GM21515 (cell line): ENCODE measurements at regions not wholly inside any gene's neighbourhood (a gene's known extent, or its start where the extent isn't known, plus 50 kb on each side); places are given as distances from the start of the nearest gene placed in this dataset.
"Not testable (repeated sequence)": the region's sequence is repeated elsewhere in the genome, so short reads cannot be mapped to it uniquely, and the experiment has no call there.

Source experiments
- ATAC-seq: cut with Tn5 transposase; IDR thresholded peaks from one replicate; pipeline ENCODE4 v1.9.1; 2021; ENCODE audit not compliant: unreplicated experiment

DNA sequence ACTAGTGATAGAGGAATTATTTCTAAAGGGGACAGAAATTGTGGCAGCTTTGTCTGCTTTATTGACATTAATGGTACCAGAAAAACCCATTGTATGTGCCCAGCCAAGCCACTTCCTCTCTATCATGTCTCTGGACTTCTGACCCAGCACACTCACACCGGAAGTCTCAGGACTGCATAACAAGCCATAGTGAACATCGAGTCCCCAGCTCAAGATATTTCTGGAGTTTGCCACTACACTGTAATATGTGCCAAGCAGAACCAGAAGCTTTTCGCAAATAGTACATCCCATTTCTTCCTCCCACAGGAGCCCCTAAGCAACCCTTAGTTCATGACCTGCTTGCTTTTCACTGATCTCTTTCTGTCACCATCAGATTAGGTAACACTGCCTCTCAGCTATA lies 187.4 kb upstream of the GHR start:
- no peak for ATAC-seq

DNA sequence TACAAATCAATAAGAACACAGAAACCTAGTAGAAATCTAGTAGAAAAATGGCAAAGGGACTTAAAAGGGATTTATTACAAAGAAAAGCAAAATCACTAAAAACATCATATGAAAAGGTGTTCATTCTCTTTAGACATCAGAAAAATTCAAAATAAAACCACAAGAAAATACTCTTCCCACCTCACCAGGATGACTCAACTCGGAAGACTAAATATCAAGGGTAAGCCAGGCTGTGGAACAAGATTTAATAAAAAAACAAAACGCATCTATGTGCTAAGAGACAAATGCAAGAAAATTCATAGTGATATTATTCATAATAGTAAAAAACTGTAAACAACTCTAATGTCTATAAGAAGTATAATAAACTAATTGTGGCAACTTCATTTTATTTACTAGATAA lies 181.6 kb upstream of the GHR start:
- ATAC-seq: no peak

DNA sequence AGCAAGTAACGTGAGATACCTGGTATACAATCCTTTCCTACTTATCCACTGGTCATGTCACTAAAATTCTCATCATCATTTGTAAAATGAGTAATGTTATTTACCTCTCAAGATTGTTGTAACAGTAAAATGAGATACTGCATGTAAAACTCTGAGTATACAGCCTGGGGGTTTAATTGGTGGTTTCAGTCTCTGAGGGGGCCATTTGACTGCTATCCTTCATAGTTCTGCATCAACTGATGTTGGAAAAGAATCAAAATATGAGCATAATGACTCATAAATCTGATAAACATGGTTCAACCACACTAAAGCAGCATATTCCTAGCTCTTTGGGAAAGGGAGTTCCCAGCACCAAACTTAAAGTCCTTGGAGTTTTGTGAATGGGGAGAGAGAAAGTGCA lies 181.0 kb upstream of the GHR start:
- no peak for ATAC-seq

DNA sequence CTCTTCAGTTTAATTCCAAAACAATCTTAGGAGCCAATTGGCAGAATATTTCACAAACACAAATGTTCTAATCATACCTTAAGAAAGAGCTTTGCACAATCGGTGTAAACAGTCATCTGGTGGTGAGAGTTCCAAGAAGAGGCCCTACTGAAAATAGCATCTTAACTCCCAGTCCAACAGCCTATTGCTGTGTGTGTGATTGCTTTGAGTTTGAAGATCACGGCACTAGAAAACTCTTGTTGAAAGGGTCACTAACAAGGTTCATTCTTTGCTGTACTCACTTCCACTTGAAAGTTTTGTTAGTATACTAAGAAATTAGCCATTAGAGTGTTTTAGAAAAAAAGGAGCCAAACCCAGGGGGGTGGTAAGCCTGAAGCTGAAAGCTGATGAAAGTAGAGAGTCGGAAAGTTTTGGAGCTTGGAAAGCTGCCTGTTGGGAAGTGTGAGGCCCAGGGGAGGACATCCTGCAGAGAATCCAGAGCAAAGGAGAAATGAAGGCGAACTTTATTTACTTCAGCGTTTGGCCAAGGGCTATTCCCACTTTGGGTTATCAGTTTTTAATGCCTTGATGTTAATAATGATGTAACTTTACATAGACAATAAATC lies 180.3 kb upstream of the GHR start:
- ATAC-seq: no peak

DNA sequence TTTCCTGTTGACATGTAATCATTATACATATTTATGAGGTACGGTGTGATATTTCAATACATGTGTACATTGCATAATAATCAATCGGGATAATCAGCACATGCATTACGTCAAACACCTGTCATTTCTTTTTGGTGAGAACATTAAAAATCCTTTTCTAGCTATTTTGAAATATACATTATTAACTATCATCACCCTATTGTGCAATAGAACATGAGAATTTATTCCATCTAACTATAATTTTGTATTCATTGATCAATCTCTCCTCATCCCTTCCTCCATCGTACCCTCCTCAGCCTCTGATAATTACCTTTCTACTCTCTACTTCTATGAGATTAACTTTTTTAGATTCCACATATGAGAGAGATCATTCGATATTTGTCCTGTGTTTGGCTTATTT lies 170.9 kb upstream of the GHR start:
- ATAC-seq: no peak

DNA sequence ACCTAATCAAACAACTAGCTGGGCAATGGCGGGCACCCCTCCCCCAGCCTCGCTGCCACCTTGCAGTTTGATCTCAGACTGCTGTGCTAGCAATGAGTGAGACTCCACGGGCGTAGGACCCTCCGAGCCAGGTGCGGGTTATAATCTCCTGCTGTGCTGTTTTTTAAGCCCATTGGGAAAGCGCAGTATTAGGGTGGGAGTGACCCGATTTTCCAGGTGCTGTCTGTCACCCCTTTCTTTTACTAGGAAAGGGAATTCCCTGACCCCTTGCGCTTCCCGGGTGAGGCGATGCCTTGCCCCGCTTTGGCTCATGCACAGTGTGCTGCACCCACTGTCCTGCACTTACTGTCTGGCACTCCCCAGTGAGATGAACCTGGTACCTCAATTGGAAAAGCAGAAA lies 163.3 kb upstream of the GHR start:
- ATAC-seq: not testable (repeated sequence)

DNA sequence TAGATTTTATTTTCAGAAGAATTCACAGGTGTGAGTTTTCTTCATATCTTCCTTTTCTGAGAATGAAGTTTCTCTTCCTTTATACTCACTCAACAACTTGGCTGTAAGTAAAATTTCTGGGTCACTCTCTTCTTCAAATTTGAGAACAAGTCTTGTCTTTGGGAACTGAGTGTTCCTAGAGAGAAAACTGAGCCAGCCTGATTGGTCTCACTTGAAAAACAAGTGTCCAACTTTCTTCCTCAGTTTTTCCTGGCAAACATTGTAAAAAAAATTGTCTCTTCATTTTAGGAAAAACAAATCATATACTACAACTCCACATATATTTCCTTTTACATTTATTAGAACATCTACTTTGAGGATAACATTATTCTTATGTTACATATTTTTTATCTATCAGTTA lies 156.1 kb upstream of the GHR start:
- no peak for ATAC-seq

DNA sequence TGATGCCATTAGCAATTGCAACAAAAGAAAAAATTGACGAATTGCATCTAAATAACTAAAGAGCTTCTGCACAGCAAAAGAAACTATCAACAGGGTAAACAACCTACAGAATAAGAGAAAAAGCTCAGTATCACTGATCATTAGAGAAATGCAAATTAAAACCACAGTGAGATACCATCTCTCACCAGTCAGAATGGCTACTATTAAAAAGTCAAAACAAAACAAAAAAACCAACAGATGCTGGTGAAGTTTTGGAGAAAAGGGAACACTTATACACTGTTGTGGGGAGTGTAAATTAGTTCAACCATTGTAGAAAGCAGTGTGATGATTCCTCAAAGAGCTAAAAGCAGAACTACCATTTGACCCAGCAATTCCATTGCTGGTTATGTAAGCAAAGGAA lies 155.1 kb upstream of the GHR start:
- ATAC-seq: not testable (repeated sequence)

DNA sequence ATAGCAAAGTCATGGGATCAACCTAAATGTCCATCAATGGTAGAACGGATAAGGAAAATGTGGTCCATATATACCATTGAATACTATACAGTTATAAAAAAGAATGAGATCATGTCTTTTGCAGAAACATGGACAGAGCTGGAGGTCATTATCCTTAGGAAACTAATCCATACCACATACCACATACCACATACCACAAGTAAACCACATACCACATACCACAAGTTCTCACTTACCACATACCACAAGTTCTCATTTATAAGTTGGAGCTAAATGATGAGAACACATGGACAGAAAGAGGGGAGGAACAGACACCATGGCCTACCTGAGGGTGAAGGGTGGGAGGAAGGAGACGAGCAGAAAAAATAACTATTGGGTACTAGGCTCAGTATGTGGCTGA lies 154.6 kb upstream of the GHR start:
- no peak for ATAC-seq

DNA sequence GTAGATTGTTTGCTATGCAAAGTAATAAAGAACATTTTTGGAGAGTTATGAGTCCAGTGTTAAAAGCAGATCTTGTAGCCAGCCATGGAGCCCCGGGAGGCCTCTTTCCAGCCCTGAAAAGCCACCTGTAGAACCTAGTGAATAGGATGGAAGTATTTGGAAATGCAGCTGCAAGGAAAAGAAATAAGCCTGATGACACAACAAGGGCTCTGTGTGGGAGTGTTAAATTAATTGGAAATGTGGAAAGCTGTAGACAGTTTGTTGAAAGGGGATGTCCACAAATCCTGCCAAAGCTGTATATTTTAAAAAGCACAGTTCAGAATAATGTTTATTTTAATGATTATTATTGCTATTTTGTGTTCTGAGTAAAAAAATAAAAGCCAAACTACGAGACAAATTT lies 152.5 kb upstream of the GHR start:
- ATAC-seq: no peak

DNA sequence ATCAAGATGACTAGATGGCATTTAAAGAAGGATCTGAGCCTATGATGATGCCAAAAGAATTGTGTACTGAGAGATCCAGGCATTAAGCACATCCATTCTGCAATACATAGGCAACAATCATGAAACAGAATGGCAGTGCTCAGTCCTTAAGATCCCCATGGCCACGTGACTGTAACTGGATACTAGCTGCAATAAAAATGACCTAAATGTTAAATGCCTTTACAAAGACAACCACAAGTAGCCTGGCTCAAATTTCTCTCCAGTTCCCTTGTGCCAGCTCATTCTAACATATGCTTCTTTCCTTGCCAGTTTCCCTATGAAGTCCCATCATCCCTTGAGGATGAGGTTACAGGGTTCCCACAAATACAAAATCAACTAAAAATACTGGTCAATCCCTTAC lies 148.3 kb upstream of the GHR start:
- ATAC-seq: no peak

DNA sequence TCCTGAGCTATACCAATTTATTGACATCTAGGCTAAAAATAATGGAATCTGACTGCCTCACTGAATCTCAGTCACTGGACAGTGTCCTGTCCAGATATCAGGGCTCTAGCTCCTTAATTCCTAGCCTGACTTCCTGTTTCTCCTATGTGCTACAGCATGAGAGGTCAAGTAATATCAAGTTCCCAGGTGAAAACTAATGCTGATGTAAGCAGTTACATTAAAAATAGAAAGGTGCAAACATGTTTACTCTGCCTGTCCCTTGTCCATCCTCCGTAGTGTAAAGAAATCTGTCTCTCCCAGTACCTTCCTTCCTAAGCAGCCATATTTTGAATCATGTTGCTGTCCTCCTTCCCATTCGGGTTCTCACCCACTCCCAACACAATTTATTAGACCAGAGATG lies 145.9 kb upstream of the GHR start:
- no peak for ATAC-seq

DNA sequence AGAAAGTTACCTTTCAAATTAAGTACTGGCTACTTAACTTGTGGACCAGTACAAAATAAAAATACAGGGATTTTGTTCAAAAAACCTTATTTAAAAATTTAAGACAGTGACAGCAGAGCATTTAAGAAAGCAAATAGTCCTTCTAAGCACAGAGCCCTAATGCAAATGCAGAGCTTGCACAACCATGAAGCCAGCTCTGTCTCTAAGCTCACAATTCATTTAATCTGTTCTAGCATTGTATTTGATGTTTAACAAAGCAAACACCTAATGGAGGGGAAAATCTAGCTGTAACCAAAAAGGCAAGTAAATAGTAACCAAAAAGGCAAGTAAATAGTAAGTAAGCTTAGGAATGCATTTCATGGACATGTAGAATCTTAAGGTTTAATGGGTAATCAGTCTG lies 138.7 kb upstream of the GHR start:
- ATAC-seq: no peak

DNA sequence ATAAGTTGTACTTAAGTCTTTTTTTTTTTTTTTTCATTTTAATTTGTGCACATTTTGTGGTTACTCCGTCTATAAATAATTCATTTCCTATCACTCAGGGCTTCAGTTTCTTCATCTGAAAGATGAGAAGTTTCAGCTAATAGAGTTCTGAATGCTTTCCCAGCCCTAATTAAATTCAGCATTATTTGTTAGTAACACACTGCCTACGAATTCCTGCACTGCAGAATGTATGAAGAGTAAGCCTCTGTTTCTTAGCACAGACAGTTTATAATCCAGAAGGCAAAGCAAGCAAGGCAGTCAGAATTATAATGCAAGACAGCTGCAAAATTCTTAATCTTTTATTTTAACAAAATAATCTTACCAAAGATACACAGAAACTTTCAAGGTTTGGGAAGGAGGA lies 138.0 kb upstream of the GHR start:
- no peak for ATAC-seq

DNA sequence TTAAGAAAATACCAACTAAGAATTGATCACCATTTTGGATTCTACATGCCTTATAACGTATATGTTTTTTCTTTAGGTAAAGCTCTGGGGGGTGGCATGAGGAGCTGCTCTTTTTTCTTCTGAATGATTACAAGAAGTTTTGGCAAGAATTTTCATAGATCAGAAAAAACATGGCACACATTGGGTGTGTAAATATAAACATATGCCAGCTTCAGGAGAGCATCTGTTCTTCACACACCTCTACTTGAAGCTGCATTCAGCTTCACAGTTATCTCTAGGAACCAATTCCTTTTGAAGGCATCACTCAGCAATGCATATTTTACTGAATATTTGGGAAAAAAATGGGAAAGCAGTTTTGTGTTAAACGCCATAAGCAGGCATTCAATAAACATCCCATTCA lies 122.7 kb upstream of the GHR start:
- no peak for ATAC-seq

DNA sequence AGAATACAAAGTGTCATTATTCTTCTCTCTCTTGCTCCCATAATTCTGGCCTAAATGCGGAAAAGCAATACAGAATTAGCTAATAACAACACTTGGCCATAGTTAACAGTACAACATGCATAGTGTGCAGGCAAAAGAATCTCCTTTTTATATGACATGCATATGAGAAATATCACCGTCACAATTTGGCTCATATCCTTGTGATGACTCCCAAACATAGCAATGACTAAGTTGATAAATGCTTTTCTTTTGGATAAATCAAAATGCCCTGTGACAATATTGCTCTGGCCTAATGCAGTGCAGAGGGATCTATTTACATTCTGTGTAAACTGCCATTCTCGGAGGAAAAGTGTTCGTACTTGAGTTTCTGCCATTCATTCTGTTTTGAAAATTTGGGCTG lies 121.9 kb upstream of the GHR start:
- ATAC-seq: no peak

DNA sequence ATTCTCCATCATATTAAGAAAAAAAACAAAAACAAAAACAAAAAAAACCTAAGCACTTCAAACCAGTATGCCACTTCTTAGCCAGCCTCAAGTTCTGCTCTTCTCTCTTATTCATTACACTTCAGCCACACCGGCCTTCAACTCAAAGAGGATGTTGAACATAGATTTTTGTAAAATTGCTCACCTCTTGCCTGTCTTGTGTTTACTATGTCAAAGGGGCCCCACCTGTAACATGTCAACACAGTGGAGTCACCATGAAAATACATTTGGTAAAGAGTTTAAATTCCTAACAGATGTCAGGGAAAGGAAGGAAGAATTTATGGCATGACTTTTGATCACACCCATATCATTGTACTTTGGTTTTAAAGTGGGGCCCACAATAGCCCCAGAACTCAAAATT lies 121.1 kb upstream of the GHR start:
- no peak for ATAC-seq

DNA sequence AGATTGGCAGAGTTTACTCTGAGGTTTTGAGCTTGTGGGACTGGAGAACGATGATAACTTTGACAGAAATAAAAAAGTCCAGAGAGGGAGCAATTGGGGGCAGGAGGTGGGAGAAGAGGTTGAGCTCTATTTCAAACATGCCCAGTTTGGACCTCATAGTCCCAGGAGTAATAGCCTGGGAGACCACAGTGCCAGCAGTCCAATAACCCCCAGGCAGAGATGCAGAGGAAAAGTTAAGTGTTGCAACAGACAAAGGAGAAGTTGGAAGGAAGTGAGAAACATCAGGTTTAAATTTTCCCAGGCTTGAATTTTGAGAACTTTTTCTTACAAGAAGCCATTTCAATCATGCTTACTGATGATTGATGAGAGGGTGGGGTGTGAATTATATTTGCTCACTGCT lies 117.0 kb upstream of the GHR start:
- ATAC-seq: no peak

DNA sequence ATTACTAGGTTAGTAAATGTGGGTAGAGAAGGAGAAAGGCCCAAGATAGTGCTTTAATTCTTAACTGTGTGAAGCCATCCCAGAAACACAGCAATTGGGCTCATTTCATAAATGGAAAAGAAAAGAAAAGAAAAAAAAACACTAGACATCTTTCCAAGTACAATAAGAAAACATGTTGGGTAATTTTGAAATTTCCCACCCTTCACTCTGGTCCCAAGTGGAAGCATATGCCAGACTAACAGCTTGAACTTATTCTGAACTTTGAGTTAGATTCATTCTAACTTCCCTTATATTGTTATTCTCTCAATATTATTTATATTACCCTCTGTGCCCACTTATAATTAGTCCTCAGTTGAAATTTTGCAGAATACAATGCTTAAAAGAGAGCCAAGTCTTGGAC lies 113.4 kb upstream of the GHR start:
- no peak for ATAC-seq

DNA sequence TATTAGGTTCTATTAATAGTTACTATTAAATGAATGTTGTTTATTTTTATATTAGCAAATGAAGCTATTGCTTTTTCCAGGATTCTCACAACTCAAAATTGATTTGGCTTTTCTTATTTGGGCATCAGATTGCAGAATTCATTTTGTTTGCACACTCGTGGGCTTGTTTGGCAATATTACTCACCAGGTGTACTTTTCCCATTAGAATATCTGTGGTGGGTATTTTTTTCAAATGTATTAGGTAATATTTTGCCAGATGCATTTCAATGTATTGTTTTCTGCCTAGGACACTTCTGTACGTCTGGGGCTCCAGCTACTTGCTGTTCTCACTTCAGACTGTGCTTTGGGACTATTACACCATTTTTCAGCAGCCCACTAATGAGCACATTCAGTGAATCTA lies 108.0 kb upstream of the GHR start:
- ATAC-seq: no peak

DNA sequence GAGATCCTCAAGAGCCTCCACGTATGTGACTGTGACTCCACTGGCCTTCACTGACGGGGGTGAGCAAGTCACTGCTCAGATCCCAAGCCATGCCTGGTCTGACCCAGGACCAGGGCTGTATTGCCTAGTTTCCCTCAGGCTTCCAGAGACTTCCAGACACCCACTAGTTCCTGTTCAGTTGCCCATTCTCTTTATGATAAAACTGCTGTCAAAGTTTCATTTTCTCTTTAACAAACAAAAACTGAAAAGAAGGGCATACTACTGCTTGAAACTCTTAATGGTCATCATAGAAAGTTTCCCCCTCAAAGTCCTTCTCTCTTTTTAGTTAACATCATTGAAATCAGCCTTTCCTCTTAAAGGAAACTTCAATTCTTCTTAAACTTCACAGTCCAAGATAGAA lies 105.7 kb upstream of the GHR start:
- no peak for ATAC-seq

DNA sequence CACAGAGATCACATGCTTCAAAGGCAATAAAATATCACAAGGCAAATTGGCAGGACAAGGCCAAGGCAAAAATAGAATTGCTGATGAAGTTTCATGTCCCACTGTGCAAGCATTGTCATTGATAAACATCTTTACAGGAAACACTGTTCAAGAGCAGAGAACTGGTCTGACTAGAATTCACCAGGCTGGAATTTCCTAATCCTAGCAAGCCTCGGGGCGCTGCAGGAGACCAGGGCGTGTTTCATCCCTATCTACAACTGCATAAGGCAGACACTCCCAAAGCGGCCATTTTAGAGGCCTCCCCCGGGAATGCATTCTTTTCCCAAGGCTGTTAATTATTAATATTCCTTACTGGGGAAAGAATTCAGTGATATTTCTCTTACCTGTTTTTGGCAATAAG lies 103.7 kb upstream of the GHR start:
- not testable (repeated sequence) for ATAC-seq

DNA sequence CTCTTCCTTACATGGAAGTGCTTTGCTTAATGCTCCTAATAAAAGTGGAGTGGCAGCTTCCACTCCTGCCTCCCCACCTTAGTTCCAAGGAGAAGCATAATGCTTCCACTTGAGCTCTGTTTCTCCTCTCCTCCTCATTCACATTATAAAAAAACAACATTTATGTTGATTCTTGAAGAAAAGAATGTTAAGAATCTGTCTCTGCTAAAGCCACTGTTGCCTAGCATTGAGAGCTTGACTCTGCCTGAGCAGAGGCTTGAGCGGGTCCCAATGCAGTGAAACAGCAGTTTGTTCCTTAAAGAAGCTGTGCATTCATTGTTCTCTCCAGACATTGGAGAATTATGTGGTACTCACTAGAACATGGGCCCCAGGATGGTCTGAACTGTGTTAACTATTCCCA lies 101.5 kb upstream of the GHR start:
- no peak for ATAC-seq

DNA sequence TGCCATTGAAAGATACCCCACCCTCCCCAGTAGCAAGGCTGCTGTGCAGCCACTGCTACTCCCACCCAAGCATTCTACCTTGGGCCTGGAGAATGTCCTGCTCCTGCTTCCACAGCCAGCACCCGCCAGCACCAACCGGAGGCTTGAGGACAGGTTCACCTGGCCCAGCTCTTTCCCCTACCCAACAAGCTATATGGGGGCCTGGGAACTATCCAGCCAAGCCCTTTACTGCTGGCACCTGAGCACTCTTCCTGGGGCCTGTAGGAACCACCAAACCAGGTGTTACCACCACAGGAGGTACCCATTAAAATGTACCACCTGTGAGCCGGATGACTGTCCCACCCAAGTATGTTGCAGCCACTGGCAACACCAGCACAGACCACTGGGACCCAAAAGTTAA lies 86.1 kb upstream of the GHR start:
- ATAC-seq: no peak
